ENCODE measurements at regions not wholly inside any gene's neighbourhood (a gene's known extent, or its start where the extent isn't known, plus 50 kb on each side); places are given as distances from the start of the nearest gene placed in this dataset.

DNA sequence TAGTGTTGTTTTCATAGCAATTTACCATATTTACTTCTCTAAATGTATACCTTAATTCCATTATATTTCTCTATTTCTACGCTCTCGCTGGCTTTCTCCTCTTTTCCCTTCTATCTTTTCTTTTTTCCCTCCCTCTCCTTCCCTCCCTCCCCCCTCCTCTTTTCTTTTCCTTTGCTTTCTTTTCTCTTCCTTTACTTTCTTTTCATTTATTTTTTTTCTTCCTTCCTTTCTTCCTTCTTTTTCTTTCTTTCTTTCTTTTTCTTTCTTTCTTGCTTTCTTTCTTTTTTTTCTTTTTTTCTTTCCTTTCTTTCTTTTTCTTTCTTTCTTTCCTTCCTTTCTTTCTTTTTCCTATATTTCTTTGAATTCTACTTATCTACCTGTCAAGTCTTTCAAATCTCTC, 533.0 kb upstream of the POT1 start:
- peaks cover 11% of the 10 kb centered on the region for H3K9me3 Mint-ChIP-seq (ENCODE audit: low read depth)
- H3K36me3 Mint-ChIP-seq (ENCODE audit: insufficient read depth) = no peaks in the 10 kb centered on the region
- no peak for DNase-seq (ENCODE audit: low spot score, unreplicated experiment)
- no peak for TF ChIP-seq CTCF (IDR thresholded peaks at IDR 0.05; ENCODE audit: unreplicated experiment)
- H3K4me1 Mint-ChIP-seq (ENCODE audit: low read depth) = no peaks in the 10 kb centered on the region
- no peak overlapping the region for H3K27ac Mint-ChIP-seq
- no peak overlapping the region for H3K4me3 Mint-ChIP-seq (ENCODE audit: low read depth)
- no peaks in the 10 kb centered on the region for H3K27me3 Mint-ChIP-seq

- H3K9me3 Mint-ChIP-seq (ENCODE audit: low read depth) = peaks cover 11% of the 10 kb centered on the region
- H3K36me3 Mint-ChIP-seq (ENCODE audit: insufficient read depth) = no peaks in the 10 kb centered on the region
- no peaks in the 10 kb centered on the region for H3K27me3 Mint-ChIP-seq
- TF ChIP-seq CTCF (IDR thresholded peaks at IDR 0.05; ENCODE audit: unreplicated experiment) = no peak
- H3K4me1 Mint-ChIP-seq (ENCODE audit: low read depth) = no peaks in the 10 kb centered on the region
- H3K4me3 Mint-ChIP-seq (ENCODE audit: low read depth) = no peak overlapping the region
- no peak for DNase-seq (ENCODE audit: low spot score, unreplicated experiment)
- H3K27ac Mint-ChIP-seq = no peak overlapping the region
Measured at GRCh38 chr7:125459038-125459437, 529.4 kb upstream of the POT1 start.

DNA sequence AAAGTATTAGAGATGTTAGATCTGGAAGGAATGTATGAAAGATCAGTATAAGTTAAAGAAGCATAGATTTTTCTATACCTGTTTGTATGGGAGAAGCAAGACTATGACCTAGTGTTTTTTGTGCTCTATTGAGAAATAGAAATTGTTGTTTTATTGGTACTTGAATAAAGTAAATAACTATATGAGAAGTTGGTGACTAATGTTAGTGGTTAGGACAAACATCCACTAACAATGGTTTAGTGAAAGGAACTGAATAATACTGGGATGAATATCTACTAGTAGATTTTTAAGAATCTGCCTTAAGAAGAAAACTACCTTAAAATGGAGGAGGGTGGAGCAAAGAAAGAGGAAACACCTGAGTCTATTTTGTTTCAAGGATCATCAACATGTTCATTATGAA, 521.1 kb upstream of the POT1 start:
- Mint-ChIP-seq H3K27me3 (no peaks in the 10 kb centered on the region), H3K27ac (no peak overlapping the region), H3K4me3 (ENCODE audit: low read depth) (no peak overlapping the region), H3K4me1 (ENCODE audit: low read depth) (no peaks in the 10 kb centered on the region), H3K9me3 (ENCODE audit: low read depth) (no peaks in the 10 kb centered on the region), H3K36me3 (ENCODE audit: insufficient read depth) (no peaks in the 10 kb centered on the region)
- DNase-seq (ENCODE audit: low spot score, unreplicated experiment) = no peak
- no peak for TF ChIP-seq CTCF (IDR thresholded peaks at IDR 0.05; ENCODE audit: unreplicated experiment)

DNA sequence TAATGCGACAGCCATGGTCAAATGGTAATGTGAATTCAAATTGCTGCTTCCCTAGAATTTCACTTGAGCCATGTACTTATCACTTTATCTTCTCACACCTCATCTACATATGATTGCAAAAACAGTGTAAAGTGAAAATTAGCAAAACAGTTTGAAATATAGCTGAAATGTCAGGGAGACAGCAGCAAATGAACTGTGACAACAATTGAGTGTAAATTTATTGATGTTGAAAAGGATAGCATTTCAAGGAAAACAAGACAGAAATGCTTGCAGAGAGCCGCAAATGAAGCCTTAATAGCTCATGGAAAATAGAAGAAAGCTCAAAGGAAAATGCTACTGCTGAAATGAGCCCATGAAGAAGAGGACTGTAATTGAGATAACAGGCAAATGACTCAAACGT, 516.2 kb upstream of the POT1 start:
- Mint-ChIP-seq H3K27me3 (no peaks in the 10 kb centered on the region), H3K36me3 (ENCODE audit: insufficient read depth) (no peaks in the 10 kb centered on the region), H3K27ac (no peak overlapping the region), H3K9me3 (ENCODE audit: low read depth) (no peaks in the 10 kb centered on the region), H3K4me1 (ENCODE audit: low read depth) (no peaks in the 10 kb centered on the region), H3K4me3 (ENCODE audit: low read depth) (no peak overlapping the region)
- no peak for TF ChIP-seq CTCF (IDR thresholded peaks at IDR 0.05; ENCODE audit: unreplicated experiment)
- DNase-seq (ENCODE audit: low spot score, unreplicated experiment) = no peak

DNA sequence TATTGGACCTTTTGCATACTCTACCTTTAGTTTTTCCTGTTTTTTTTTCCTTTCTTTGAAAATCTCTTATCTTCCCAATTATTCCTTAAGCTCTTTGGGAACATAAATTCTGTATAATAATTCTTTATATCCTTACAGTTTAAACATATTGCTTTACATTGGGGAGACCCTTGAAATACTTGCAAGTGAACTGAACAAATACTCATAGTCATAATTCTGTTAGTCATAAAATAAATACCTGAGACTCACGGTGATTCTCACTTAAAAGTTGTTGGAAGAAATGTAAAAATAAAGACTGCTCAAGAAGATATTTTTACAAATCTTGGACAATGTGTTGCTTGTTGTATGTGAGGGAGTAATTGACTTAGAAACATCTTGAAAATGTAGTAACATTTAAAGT, 515.2 kb upstream of the POT1 start:
- no peaks in the 10 kb centered on the region for H3K27me3 Mint-ChIP-seq
- no peaks in the 10 kb centered on the region for H3K9me3 Mint-ChIP-seq (ENCODE audit: low read depth)
- H3K4me1 Mint-ChIP-seq (ENCODE audit: low read depth) = no peaks in the 10 kb centered on the region
- no peak for TF ChIP-seq CTCF (IDR thresholded peaks at IDR 0.05; ENCODE audit: unreplicated experiment)
- DNase-seq (ENCODE audit: low spot score, unreplicated experiment) = no peak
- no peaks in the 10 kb centered on the region for H3K36me3 Mint-ChIP-seq (ENCODE audit: insufficient read depth)
- no peak overlapping the region for H3K27ac Mint-ChIP-seq
- H3K4me3 Mint-ChIP-seq (ENCODE audit: low read depth) = no peak overlapping the region

Data from progenitor cell of endocrine pancreas (in vitro differentiated cells).